Panc1 (cell line): ENCODE measurements at regions not wholly inside any gene's neighbourhood (a gene's known extent, or its start where the extent isn't known, plus 50 kb on each side); places are given as distances from the start of the nearest gene placed in this dataset.

Experiments
- ATAC-seq: fragments of 200-7000 bp; cut with Tn5 transposase; 2 replicates; pipeline ENCODE4 v1.9.1; 2020; ENCODE audit warnings: mild to moderate bottlenecking, moderate library complexity
- BruUV-seq: library from RNA; stranded (reverse); fragments of 400-500 nt; replicated peaks from 2 replicates; lab custom pipeline; 2021; lab: Mats Ljungman, UMichigan
- CTCF ChIA-PET: fragments of 300-600 bp; sonication (Branson Sonifier 250); formaldehyde crosslinking; loops from one replicate; lab custom pipeline; 2022; ENCODE audit warnings: antibody characterized with exemption; lab: Charles Lee
- POLR2A ChIA-PET: fragments of 300-600 bp; sonication (Branson Sonifier 250); formaldehyde crosslinking; loops from one replicate; lab custom pipeline; 2022; ENCODE audit warnings: antibody characterized with exemption; lab: Charles Lee
- DNase-seq: peaks from one replicate; pipeline ENCODE4 v3.0.0-alpha.2; 2010; ENCODE audit warnings: low read depth, low spot score
- H3K27ac ChIP-seq: 2 replicates; pipeline ENCODE4 v1.5.1; 2011; ENCODE audit warnings: mild to moderate bottlenecking, low read length, inconsistent platforms
- H3K27me3 ChIP-seq: fragments of 200-500 bp; sonication (Bioruptor generic); 2 replicates; pipeline ENCODE4 v1.6.0; 2014; ENCODE audit warnings: low read length, inconsistent platforms; ENCODE audit not compliant: control insufficient read depth, insufficient read depth
- H3K36me3 ChIP-seq: fragments of 200-500 bp; sonication (Bioruptor generic); 2 replicates; pipeline ENCODE4 v1.5.1; 2014; ENCODE audit warnings: inconsistent platforms, mild to moderate bottlenecking, low read length, moderate library complexity; ENCODE audit not compliant: control insufficient read depth, insufficient read depth
- H3K4me1 ChIP-seq: 2 replicates; pipeline ENCODE4 v1.5.1; 2011; ENCODE audit warnings: inconsistent platforms, mild to moderate bottlenecking, low read length, moderate library complexity; ENCODE audit not compliant: control insufficient read depth, insufficient read depth
- H3K4me3 ChIP-seq, 2 experiments: 2 replicates each; pipeline ENCODE4 v1.5.1; 2011 to 2012; ENCODE audit warnings: low read depth in 2 of 2, low read length in 2 of 2, mild to moderate bottlenecking in 2 of 2, inconsistent platforms in 1 of 2, moderate library complexity in 1 of 2
- H3K9me3 ChIP-seq: fragments of 200-500 bp; sonication (Bioruptor generic); 2 replicates; pipeline ENCODE4 v1.5.1; 2014; ENCODE audit warnings: low read depth, mild to moderate bottlenecking, inconsistent platforms, low read length, moderate library complexity; ENCODE audit not compliant: control insufficient read depth, insufficient read depth
- CTCF ChIP-seq: fragments of 450-650 bp; IDR thresholded peaks from 2 replicates; pipeline ENCODE4 v1.5.1; 2017; ENCODE audit warnings: mild to moderate bottlenecking
- POLR2AphosphoS5 ChIP-seq: IDR thresholded peaks from 2 replicates; pipeline ENCODE4 v1.6.1; 2012; ENCODE audit warnings: mild to moderate bottlenecking, low read depth, low read length, moderate library complexity
- REST ChIP-seq, 2 experiments: IDR thresholded peaks; 2 replicates each; pipeline ENCODE4 v1.6.1; 2011 to 2012; ENCODE audit warnings: low read depth in 2 of 2, control low read depth in 1 of 2, low read length in 1 of 2, mild to moderate bottlenecking in 1 of 2, moderate library complexity in 1 of 2; ENCODE audit not compliant: insufficient read depth in 1 of 2
- SIN3A ChIP-seq: IDR thresholded peaks from 2 replicates; pipeline ENCODE4 v1.6.1; 2012; ENCODE audit warnings: low read depth, mild to moderate bottlenecking, low read length, moderate library complexity, borderline replicate concordance; ENCODE audit not compliant: insufficient read depth
- TCF7L2 ChIP-seq: IDR thresholded peaks from 2 replicates; pipeline ENCODE4 v1.6.1; 2011; ENCODE audit warnings: mild to moderate bottlenecking, low read depth, low read length, inconsistent platforms
- in situ Hi-C: cut with HindIII; loops from 2 replicates; pipeline ENCODE4 v1.10.0; 2016; ENCODE audit warnings: low sequenced_read_pairs, low pct_unique_long_range_greater_than_20kb
- intact Hi-C: fragments of 100-400 bp; cut with micrococcal nuclease; formaldehyde crosslinking; loops from one replicate; pipeline ENCODE4 v1.10.0; 2022; ENCODE audit not compliant: unreplicated experiment

- no TSS peak for BruUV-seq
Observed at GRCh38 chr2:199206536-199206935, 251.2 kb downstream of the SATB2 start.

GRCh38 chr2:199202964-199203363, 254.8 kb downstream of the SATB2 start:
- Histone ChIP-seq H3K4me1 (no peaks in the 10 kb centered on the region), H3K27me3 (0 out of 2 replicates have a peak, but pooled peaks cover 3% of the 10 kb centered on the region), H3K9me3 (no peaks in the 10 kb centered on the region), H3K36me3 (no peaks in the 10 kb centered on the region), H3K4me3 (no peak overlapping the region), H3K27ac (no peak overlapping the region)
- no peak for TF ChIP-seq SIN3A
- TF ChIP-seq POLR2AphosphoS5: no peak
- TF ChIP-seq CTCF: no peak
- TF ChIP-seq REST (IDR thresholded peaks at IDR 0.05; ENCODE audit: insufficient read depth in 1 of 2, low read depth in 2 of 2, low read length in 1 of 2): no peak
- TF ChIP-seq TCF7L2: no peak
- no peak for DNase-seq
- CTCF ChIA-PET: no interaction called here
- ATAC-seq: no peak
- in situ Hi-C loops: no loop called here
- no TSS peak for BruUV-seq
- intact Hi-C loops: no loop called here
- POLR2A ChIA-PET: no interaction called here

More at GRCh38 chr2:199206536-199206935, 251.2 kb downstream of the SATB2 start:
- Histone ChIP-seq H3K9me3 (no peaks in the 10 kb centered on the region), H3K4me3 (no peak overlapping the region), H3K27me3 (0 out of 2 replicates have a peak, but pooled peaks cover 3% of the 10 kb centered on the region), H3K36me3 (no peaks in the 10 kb centered on the region), H3K27ac (no peak overlapping the region), H3K4me1 (no peaks in the 10 kb centered on the region)
- intact Hi-C loops: no loop called here
- TF ChIP-seq TCF7L2 (no peak), POLR2AphosphoS5 (no peak), REST (IDR thresholded peaks at IDR 0.05; ENCODE audit: insufficient read depth in 1 of 2, low read depth in 2 of 2, low read length in 1 of 2) (no peak), SIN3A (no peak), CTCF (no peak)
- in situ Hi-C loops: no loop called here
- no peak for ATAC-seq
- ChIA-PET POLR2A (no interaction called here), CTCF (no interaction called here)
- no peak for DNase-seq
